Loucy (cell line): ENCODE measurements at regions not wholly inside any gene's neighbourhood (a gene's known extent, or its start where the extent isn't known, plus 50 kb on each side); places are given as distances from the start of the nearest gene placed in this dataset.

Source experiments
- H2AFZ ChIP-seq: fragments of 200-600 bp; sonication (generic); 2 replicates; pipeline ENCODE4 v1.6.0; 2016; ENCODE audit warnings: antibody characterized with exemption, mild to moderate bottlenecking, low read length, moderate library complexity
- H3F3A ChIP-seq: fragments of 200-600 bp; 2 replicates; pipeline ENCODE4 v1.6.0; 2016; ENCODE audit warnings: antibody characterized with exemption, low read depth, mild to moderate bottlenecking
- H3K27me3 ChIP-seq: fragments of 200-600 bp; sonication (generic); 2 replicates; pipeline ENCODE4 v1.6.1; 2014; ENCODE audit warnings: low read length, mild to moderate bottlenecking; ENCODE audit not compliant: insufficient read depth, poor library complexity, severe bottlenecking
- H3K36me3 ChIP-seq: fragments of 200-600 bp; sonication (generic); 2 replicates; pipeline ENCODE4 v1.6.1; 2016; ENCODE audit warnings: low read length; ENCODE audit not compliant: insufficient read depth
- H3K4me1 ChIP-seq: fragments of 200-600 bp; sonication (generic); 2 replicates; pipeline ENCODE4 v1.5.1; 2014; ENCODE audit warnings: low read length, mild to moderate bottlenecking; ENCODE audit not compliant: insufficient read depth, poor library complexity, severe bottlenecking
- H3K4me2 ChIP-seq: fragments of 200-600 bp; sonication (generic); 2 replicates; pipeline ENCODE4 v1.6.0; 2014; ENCODE audit warnings: antibody characterized with exemption, low read length, low read depth, mild to moderate bottlenecking; ENCODE audit not compliant: poor library complexity, severe bottlenecking
- H3K4me3 ChIP-seq: fragments of 200-600 bp; sonication (generic); 2 replicates; pipeline ENCODE4 v1.5.1; 2014; ENCODE audit warnings: low read length, mild to moderate bottlenecking, mixed read lengths; ENCODE audit not compliant: poor library complexity, severe bottlenecking
- H3K79me2 ChIP-seq: fragments of 200-600 bp; sonication (generic); 2 replicates; pipeline ENCODE4 v1.6.1; 2014; ENCODE audit warnings: low read length; ENCODE audit not compliant: insufficient read depth
- H3K9ac ChIP-seq: fragments of 200-600 bp; sonication (generic); 2 replicates; pipeline ENCODE4 v1.6.0; 2014; ENCODE audit warnings: mild to moderate bottlenecking, low read depth, low read length, moderate library complexity; ENCODE audit not compliant: poor library complexity, severe bottlenecking
- H3K9me2 ChIP-seq: fragments of 200-600 bp; sonication (generic); replicated peaks from 2 replicates; pipeline ENCODE4 v1.6.1; 2016; ENCODE audit warnings: low read depth, low read length, mixed read lengths
- H3K9me3 ChIP-seq: fragments of 200-600 bp; sonication (generic); 2 replicates; pipeline ENCODE4 v1.6.1; 2014; ENCODE audit warnings: mild to moderate bottlenecking, antibody characterized with exemption, low read length, low read depth; ENCODE audit not compliant: insufficient read depth
- H4K20me1 ChIP-seq: fragments of 200-600 bp; sonication (generic); 2 replicates; pipeline ENCODE4 v1.6.0; 2014; ENCODE audit warnings: antibody characterized with exemption, low read length, mild to moderate bottlenecking; ENCODE audit not compliant: insufficient read depth, poor library complexity, severe bottlenecking
- EZH2phosphoT487 ChIP-seq: fragments of 200-600 bp; IDR thresholded peaks from 2 replicates; pipeline ENCODE4 v1.6.1; 2018; ENCODE audit warnings: antibody characterized with exemption, mild to moderate bottlenecking, moderate library complexity, borderline replicate concordance
- TF ChIP-seq, protein P1 (sequence below): fragments of 200-600 bp; sonication (generic); conservative IDR thresholded peaks from 2 replicates; pipeline ENCODE4 v1.5.1; 2014; ENCODE audit warnings: mild to moderate bottlenecking, antibody characterized with exemption, low read length

DNA sequence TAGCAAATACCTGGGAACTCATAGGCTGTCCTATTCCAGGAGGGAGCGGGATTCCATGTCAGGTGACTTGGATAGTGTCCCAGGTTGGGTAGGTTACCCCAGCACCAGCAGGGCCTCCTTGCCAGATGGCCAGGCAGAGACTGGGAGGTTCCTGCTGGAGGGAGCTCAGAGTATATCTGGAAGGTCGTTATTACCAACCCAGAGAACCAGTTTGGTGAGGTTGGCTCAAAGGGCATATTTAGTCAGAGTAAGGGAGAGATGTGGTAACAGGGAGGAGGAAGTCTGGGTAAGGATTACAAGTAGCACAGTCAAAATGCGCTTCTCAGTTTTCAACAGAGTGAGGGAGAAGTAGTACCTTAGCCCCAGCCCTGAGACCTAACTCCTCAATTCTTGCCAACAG, 53.3 kb upstream of the LNX1 start:
- H2AFZ ChIP-seq, result no peak overlapping the region
- no peaks in the 10 kb centered on the region for H3K4me1 ChIP-seq
- no peaks in the 10 kb centered on the region for H3K36me3 ChIP-seq
- H3K9me3 ChIP-seq, result no peaks in the 10 kb centered on the region
- H3K4me2 ChIP-seq, result no peak overlapping the region
- TF ChIP-seq EZH2phosphoT487, result no peak
- TF ChIP-seq, protein P1, sequence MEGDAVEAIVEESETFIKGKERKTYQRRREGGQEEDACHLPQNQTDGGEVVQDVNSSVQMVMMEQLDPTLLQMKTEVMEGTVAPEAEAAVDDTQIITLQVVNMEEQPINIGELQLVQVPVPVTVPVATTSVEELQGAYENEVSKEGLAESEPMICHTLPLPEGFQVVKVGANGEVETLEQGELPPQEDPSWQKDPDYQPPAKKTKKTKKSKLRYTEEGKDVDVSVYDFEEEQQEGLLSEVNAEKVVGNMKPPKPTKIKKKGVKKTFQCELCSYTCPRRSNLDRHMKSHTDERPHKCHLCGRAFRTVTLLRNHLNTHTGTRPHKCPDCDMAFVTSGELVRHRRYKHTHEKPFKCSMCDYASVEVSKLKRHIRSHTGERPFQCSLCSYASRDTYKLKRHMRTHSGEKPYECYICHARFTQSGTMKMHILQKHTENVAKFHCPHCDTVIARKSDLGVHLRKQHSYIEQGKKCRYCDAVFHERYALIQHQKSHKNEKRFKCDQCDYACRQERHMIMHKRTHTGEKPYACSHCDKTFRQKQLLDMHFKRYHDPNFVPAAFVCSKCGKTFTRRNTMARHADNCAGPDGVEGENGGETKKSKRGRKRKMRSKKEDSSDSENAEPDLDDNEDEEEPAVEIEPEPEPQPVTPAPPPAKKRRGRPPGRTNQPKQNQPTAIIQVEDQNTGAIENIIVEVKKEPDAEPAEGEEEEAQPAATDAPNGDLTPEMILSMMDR, result no peak
- no peaks in the 10 kb centered on the region for H3F3A ChIP-seq
- H4K20me1 ChIP-seq, result no peaks in the 10 kb centered on the region
- no peak overlapping the region for H3K4me3 ChIP-seq
- H3K79me2 ChIP-seq, result no peaks in the 10 kb centered on the region
- H3K27me3 ChIP-seq, result no peaks in the 10 kb centered on the region
- no peaks in the 10 kb centered on the region for H3K9me2 ChIP-seq
- H3K9ac ChIP-seq, result no peak overlapping the region
